ENCODE measurements at regions not wholly inside any gene's neighbourhood (a gene's known extent, or its start where the extent isn't known, plus 50 kb on each side); places are given as distances from the start of the nearest gene placed in this dataset.

GRCh38 chr10:120765226-120765803, 85.8 kb upstream of the WDR11 start:
- H3K4me1 ChIP-seq: no peaks in the 10 kb centered on the region
- H3K36me3 ChIP-seq: no peaks in the 10 kb centered on the region
- H3K27ac ChIP-seq: no peak overlapping the region
- intact Hi-C loops (cut with DNase I): no loop called here
- DNase-seq: no peak
- H3K4me3 ChIP-seq: no peak overlapping the region
- H3K9ac ChIP-seq (ENCODE audit: low read depth in 2 of 2, low read length in 2 of 2): no peak overlapping the region
- no peaks in the 10 kb centered on the region for H3K27me3 ChIP-seq
- TF ChIP-seq CTCF (IDR thresholded peaks at IDR 0.05): no peak
- H3K9me3 ChIP-seq: no peaks in the 10 kb centered on the region

- intact Hi-C loops (cut with DNase I): no loop called here
- Histone ChIP-seq H3K9ac (ENCODE audit: low read depth in 2 of 2, low read length in 2 of 2) (no peak overlapping the region), H3K9me3 (no peaks in the 10 kb centered on the region), H3K27ac (no peak overlapping the region), H3K4me1 (no peaks in the 10 kb centered on the region), H3K4me3 (no peak overlapping the region), H3K27me3 (no peaks in the 10 kb centered on the region), H3K36me3 (no peaks in the 10 kb centered on the region)
- no peak for DNase-seq
- no peak for TF ChIP-seq CTCF (IDR thresholded peaks at IDR 0.05)
Observed at GRCh38 chr10:120768227-120768626, 82.9 kb upstream of the WDR11 start.

DNA sequence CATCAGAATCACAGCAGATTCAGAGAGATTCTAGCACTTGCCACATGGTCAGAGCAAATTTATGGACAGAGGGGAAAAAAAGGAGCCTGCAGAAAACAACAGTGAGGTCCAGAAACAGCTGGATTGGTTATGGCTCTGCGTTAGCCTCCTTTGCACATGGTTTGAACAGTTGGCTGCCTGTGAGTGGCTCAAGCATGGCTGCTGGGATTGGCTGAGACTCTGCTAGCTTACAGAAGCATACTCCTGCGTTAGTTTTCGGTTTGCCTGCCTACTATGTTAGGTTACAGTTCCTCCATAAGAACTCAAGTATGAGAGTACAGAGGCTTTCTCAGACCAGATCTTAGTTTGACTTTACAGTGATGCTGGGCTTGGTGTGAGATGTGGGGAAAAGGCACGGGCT, 80.7 kb upstream of the WDR11 start:
- Histone ChIP-seq H3K9me3 (no peaks in the 10 kb centered on the region), H3K9ac (ENCODE audit: low read depth in 2 of 2, low read length in 2 of 2) (no peak overlapping the region), H3K36me3 (no peaks in the 10 kb centered on the region), H3K27ac (no peak overlapping the region), H3K4me3 (no peak overlapping the region), H3K27me3 (no peaks in the 10 kb centered on the region), H3K4me1 (no peaks in the 10 kb centered on the region)
- DNase-seq: no peak
- no peak for TF ChIP-seq CTCF (IDR thresholded peaks at IDR 0.05)
- intact Hi-C loops (cut with DNase I): no loop called here

DNA sequence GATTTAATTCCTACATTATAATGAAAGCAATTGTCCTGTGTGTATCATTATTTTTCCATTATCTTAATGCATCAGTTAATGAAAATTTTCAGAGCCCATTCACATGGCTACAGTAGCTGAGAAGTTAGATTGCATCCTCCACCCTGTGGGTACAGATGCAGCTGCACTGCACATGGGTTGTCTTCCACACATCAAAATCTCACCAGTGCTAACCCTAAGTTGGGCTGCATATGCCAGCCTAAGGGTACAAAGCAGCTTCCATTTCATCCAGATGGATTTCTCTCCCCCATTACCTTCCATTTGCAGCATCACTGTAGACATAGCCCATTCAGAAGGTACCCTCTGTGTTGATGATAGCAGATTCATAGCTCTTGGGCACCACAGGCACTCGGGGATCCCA, 74.7 kb upstream of the WDR11 start:
- H3K9ac ChIP-seq (ENCODE audit: low read depth in 2 of 2, low read length in 2 of 2): no peak overlapping the region
- intact Hi-C loops (cut with DNase I): no loop called here
- DNase-seq: no peak
- H3K4me3 ChIP-seq: no peak overlapping the region
- H3K4me1 ChIP-seq: no peaks in the 10 kb centered on the region
- no peaks in the 10 kb centered on the region for H3K36me3 ChIP-seq
- no peak for TF ChIP-seq CTCF (IDR thresholded peaks at IDR 0.05)
- no peaks in the 10 kb centered on the region for H3K27me3 ChIP-seq
- no peak overlapping the region for H3K27ac ChIP-seq
- H3K9me3 ChIP-seq: no peaks in the 10 kb centered on the region

- Histone ChIP-seq H3K36me3 (no peaks in the 10 kb centered on the region), H3K27ac (no peak overlapping the region), H3K9ac (ENCODE audit: low read depth in 2 of 2, low read length in 2 of 2) (no peak overlapping the region), H3K4me1 (no peaks in the 10 kb centered on the region), H3K27me3 (no peaks in the 10 kb centered on the region), H3K4me3 (no peak overlapping the region), H3K9me3 (no peaks in the 10 kb centered on the region)
- intact Hi-C loops (cut with DNase I): no loop called here
- DNase-seq: no peak
- TF ChIP-seq CTCF (IDR thresholded peaks at IDR 0.05): no peak
Observed at GRCh38 chr10:120782336-120782735, 68.8 kb upstream of the WDR11 start.

Measured in colonic mucosa (tissue), 4 donors.